ENCODE measurements at regions not wholly inside any gene's neighbourhood (a gene's known extent, or its start where the extent isn't known, plus 50 kb on each side); places are given as distances from the start of the nearest gene placed in this dataset.
"Not testable (repeated sequence)": the region's sequence is repeated elsewhere in the genome, so short reads cannot be mapped to it uniquely, and the experiment has no call there.

DNA sequence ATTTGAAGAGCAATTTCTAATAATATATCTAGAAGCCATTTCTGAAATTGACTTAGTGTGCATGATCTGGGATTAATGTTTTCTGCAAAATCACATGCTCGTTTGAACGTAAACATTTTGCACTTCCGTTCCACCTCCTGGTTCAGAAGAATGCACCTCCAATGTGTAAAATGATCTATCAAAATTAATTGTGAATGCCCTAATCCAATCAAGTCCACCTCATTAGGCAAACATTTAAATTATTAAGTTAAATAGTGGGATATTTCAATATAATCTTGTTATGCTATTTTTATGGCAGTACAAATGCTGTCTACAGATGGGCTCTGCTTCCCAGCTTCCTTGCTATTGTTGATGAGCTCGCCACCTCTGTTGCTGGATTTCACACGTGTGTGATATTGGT is 542.5 kb downstream of the INSC start:
- DNase-seq (ENCODE audit: low spot score), result no peak

GRCh38 chr11:15660496-15660895 is 545.8 kb downstream of the INSC start:
- DNase-seq (ENCODE audit: low spot score), result no peak

DNA sequence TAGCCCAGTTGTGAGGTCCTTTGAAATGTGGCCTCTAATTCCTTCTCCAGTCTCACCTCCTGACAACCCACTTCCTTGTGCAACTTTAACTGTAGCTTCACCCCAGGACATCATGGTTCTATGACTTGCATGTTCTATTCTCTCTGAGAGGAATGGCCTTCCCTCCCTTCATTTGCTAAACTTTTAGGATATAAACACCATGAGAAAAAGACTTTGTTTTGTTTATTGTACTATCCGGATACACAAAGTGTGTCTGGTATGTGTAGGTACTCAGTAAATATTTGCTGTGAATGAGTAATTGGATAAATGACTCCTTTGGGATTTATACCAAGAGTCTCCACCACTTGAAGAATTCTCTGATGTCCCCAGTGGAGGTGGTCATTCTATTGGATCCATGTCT is 547.6 kb downstream of the INSC start:
- no peak for DNase-seq (ENCODE audit: low spot score)

DNA sequence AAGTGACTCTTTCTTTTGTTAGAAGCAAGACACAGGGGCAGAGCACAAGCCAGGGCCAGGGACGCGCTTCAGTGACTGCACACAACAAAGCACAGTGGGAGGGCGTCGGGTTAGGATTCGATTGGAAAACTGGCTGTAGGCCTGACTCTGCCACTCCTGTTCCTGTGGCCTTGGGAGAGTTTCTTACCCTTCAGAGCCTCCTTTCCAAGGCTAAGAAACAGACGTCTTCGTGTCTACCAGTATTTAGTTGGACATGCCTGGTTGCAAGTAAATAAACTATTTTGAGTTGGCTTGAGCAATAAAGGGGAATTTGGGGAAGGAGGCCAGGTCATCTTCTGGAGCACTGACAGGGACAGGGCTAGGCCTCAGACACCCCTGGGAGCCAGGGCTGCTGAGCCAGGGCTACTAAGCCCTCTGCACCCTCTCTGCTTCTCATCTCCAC is 549.1 kb downstream of the INSC start:
- DNase-seq (ENCODE audit: low spot score), result no peak

DNA sequence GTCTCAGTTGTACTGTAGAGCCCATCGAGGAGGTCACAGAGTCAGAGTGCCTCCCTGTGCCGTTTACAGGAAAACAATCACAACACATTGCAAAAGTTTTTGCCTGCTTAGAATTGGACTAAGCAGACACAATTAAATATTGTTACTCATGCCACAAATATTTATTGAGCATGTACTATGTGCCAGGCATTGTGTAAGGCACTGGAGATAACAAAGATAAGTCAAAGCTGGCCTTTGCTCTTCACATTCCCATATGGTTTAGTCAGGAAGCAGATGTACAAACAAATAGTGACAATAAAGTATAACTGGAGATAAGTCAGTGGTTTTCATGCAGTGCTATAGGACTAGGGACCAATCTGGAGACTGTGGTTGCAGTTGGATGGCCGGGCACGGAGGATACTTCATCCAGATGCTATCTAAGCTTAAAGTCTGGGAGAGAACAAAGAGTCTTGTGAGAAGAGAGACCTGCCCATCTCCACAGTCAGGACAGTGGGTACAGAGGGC is 550.7 kb downstream of the INSC start:
- DNase-seq (ENCODE audit: low spot score), result no peak

- no peak for DNase-seq (ENCODE audit: low spot score)
These were observed 552.5 kb downstream of the INSC start for GRCh38 chr11:15667127-15667725.

- no peak for DNase-seq (ENCODE audit: low spot score)
These were observed 554.0 kb downstream of the INSC start for GRCh38 chr11:15668718-15669117.

DNA sequence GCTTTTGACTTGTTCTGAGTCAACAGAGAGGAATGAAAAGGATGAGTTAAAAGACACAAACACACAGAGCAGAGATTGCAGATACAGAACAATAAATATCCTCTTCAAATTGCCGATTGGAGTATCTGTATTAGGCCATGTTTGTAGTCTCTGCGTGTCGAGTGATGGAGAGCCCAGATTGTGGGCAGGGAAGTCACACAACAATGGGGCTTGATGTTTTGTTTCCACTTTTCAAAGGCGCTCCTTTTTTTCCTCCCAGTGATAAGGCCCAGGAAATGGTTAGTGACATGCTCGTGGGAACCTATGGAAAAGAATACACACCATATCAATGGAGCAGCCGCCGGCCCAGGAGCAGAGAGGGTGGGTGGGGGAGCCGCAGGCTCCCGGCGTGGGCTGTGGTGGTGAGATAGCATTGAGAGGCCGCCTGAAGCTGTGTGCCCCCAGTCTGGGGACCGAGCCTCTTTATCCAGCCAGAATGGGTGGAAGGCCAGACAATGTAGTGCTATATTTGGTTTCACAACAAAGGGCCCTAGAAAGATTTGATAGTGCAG is 555.9 kb downstream of the INSC start:
- no peak for DNase-seq (ENCODE audit: low spot score)

DNA sequence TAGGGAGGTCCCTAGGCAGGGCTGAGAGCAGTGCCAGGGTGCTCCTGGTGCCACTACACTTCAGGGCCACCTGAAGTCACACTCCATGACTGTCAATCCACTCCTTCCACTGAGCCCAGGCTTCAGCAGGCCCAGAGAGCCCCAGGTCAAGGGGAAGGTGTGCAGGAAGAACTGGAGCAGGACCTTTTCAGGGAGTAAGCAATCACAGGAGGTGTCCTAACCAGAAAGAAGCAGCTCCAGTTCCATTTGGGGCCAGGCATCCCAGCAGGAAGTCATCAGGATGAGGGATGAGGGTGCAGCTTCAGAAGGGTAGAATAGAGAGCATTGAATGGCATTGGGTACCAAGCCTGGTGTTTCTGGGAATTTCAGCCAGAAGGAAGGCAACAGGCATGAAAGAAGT is 556.5 kb downstream of the INSC start:
- no peak for DNase-seq (ENCODE audit: low spot score)

GRCh38 chr11:15672825-15673224 is 558.1 kb downstream of the INSC start:
- DNase-seq (ENCODE audit: low spot score), result no peak

GRCh38 chr11:15673408-15673831 is 558.7 kb downstream of the INSC start:
- peak; percentile 20 for DNase-seq (ENCODE audit: low spot score)

GRCh38 chr11:15674756-15675155 is 560.0 kb downstream of the INSC start:
- DNase-seq (ENCODE audit: low spot score), result no peak

DNA sequence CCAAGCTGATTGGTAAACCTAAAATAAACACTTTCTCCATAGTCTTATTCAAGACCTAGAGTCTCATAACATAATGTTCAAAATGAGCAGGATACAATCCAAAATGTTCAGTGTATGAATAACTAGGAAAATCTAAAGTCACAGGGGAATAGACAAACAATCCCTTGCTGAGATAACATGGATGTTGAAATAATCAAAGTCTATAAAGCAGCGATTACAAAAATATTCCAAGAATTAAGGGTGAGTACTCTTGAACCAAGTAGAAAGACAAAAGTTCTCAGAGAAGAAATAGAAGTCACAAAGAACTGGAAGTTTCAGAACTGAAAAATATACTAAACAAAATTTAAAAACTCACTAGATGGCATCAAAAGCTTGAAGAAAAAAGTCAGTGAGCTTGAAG is 561.0 kb downstream of the INSC start:
- no peak for DNase-seq (ENCODE audit: low spot score)

- DNase-seq (ENCODE audit: low spot score), result no peak
These were observed 562.5 kb downstream of the INSC start for GRCh38 chr11:15677181-15677580.

GRCh38 chr11:15683528-15683927 is 568.8 kb downstream of the INSC start:
- DNase-seq (ENCODE audit: low spot score), result no peak

GRCh38 chr11:15685306-15685705 is 570.6 kb downstream of the INSC start:
- DNase-seq (ENCODE audit: low spot score), result no peak

- DNase-seq (ENCODE audit: low spot score), result not testable (repeated sequence)
These were observed 571.5 kb downstream of the INSC start for GRCh38 chr11:15686259-15686658.

DNA sequence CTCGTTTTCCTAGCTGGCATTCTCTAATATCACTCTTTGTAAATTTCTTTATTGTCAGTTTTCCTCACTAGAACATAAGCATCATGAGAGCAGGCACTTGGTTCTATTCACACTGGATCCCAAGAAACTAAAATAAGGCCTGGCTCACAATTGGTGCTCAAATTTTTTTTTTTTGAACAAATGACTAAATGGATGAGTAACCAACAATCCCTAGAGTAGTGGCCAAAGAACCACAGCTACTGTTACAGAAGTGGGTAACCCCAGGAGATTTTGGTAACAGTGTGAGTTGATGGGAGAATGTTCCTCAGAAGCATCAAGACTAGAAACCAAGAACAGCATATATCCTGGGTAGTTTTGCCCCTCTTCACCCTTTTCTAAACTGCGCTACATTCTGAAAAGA is 572.6 kb downstream of the INSC start:
- DNase-seq (ENCODE audit: low spot score), result no peak

- DNase-seq (ENCODE audit: low spot score), result peak; percentile 37
These were observed 573.6 kb downstream of the INSC start for GRCh38 chr11:15688351-15688792.

- DNase-seq (ENCODE audit: low spot score), result peak; percentile 18
These were observed 575.6 kb downstream of the INSC start for GRCh38 chr11:15690320-15690719.

DNA sequence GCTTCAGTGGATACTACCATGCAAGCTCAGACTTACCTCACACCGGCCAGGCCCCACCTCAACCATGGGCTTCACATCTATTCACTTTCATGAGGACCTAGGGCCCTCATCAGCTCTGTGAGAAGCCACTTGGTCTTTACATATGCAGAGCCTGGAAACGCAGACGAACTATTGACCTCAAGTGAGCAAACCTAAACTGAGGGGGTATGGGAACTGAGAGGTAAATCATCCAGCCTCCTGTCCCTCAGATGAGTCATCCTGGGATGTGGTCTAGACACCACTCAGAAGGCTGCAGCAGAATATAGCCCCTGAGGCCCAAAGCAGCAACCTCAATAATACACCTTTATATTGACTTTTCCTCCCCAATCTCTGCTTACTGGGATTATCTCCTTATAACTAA is 578.0 kb downstream of the INSC start:
- DNase-seq (ENCODE audit: low spot score), result no peak

DNA sequence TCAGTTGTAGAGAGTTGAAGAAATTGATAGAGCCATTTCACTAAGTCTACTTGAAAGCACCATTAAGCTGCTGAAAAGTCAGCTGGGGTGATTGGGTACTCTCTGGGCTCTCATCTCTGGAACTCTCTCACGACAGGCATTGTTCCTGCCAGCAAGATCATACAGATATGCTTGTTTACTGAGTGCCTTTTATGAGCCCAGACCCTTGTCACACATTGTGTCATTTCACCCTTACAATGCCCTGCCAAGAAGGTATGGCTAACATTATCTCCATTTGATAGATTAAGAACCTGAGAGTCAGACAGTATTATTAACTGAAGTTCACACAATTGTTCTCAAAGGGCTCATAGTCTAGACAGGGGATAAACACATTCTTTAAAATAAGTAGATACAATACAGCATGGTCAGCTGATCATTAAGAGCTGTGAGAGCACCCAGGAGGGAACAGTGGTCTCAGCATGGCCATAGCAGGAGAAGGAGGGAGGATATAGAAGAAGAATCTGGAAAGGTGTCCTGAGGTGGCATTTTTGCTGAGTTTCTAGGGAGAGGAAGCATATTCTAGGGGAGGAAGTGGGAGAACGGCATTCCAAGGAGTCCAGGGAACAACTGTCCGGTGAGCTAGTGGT is 580.5 kb downstream of the INSC start:
- DNase-seq (ENCODE audit: low spot score), result no peak

DNA sequence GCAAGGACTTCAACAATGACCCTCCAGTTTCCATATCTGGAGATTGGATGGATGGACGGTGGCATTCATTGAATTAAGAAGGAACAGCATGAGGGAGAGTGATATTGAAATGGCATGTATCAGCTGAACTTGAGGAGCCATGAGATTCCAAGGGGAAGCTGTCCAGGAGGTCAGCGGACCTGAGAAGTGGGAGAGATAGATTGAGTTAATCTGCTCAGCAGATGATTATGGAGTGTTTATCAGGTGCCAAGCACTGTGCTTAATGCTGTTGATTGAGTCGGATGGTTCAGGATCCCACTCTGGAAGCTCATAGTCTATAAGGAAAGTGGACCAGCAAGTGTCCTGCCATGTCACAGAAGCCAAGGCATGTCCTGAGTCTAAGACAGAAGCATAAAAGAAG is 581.3 kb downstream of the INSC start:
- no peak for DNase-seq (ENCODE audit: low spot score)
